ENCODE measurements at regions not wholly inside any gene's neighbourhood (a gene's known extent, or its start where the extent isn't known, plus 50 kb on each side); places are given as distances from the start of the nearest gene placed in this dataset.
"Not testable (repeated sequence)": the region's sequence is repeated elsewhere in the genome, so short reads cannot be mapped to it uniquely, and the experiment has no call there.

DNA sequence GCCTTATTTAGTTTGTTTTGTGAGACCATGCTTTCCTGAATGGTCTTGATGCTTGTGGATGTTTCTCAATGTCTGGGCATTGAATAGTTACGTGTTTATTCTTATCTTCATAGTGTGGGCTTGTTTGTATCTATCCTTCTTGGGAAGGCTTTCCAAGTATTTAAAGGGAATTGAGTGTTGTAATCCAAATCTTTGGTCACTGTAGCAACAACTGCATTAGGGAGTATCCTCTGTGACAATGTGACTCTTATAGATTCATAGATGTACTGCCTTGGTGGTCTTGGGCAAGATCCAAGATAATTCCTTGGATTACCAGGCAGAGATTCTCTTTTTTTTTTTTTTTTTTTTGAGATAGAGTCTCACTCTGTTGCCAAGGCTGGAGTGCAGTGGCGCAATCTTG, 598.4 kb downstream of the CBLN4 start:
- DNase-seq (ENCODE audit: low spot score) = no peak

DNA sequence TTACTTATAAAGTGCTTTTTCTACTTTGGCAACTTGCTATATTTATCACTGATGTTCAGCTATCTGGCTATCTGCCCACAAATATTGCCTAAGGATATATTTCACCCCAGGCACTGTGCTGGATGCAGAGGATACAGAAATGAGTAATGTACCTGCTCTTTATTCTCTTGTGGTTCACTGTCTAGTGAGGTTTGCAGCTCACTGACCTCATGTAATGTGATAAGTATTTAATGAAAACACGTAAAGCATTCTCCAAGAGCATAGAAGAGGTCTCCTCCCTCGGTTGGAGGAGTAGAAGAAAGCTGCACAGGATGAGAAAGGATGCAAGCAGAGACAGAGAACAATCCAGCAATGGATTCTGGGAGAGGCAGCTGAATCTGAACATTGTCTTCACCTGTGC, 610.7 kb downstream of the CBLN4 start:
- DNase-seq (ENCODE audit: low spot score) = no peak

GRCh38 chr20:55390791-55391190, 614.5 kb downstream of the CBLN4 start:
- DNase-seq (ENCODE audit: low spot score) = no peak

DNA sequence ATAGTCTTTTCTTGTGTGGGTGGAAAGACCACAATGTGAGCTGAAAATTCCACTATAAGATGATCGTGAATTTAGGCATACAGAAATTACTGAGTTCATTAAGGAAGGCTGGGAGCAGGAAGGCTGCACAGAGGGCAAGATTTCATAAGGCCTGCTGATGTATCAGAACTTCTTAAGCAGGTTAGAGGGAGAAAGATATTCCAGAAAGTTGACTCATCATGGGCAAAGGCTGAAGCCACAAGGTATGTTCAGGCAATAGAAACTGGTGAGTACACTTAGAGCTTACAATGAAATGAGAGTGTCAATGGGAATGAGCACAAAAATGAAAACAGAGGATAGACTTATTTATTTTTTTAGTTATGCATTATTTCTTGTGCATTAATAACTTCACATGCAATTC, 618.6 kb downstream of the CBLN4 start:
- DNase-seq (ENCODE audit: low spot score) = no peak

- DNase-seq (ENCODE audit: low spot score) = no peak
Measured at GRCh38 chr20:55375920-55376319, 629.4 kb downstream of the CBLN4 start.

GRCh38 chr20:55365745-55366144, 639.6 kb downstream of the CBLN4 start:
- no peak for DNase-seq (ENCODE audit: low spot score)

- no peak for DNase-seq (ENCODE audit: low spot score)
Measured at GRCh38 chr20:55360895-55361294, 644.4 kb downstream of the CBLN4 start.

- no peak for DNase-seq (ENCODE audit: low spot score)
Measured at GRCh38 chr20:55354720-55355119, 650.6 kb downstream of the CBLN4 start.

DNA sequence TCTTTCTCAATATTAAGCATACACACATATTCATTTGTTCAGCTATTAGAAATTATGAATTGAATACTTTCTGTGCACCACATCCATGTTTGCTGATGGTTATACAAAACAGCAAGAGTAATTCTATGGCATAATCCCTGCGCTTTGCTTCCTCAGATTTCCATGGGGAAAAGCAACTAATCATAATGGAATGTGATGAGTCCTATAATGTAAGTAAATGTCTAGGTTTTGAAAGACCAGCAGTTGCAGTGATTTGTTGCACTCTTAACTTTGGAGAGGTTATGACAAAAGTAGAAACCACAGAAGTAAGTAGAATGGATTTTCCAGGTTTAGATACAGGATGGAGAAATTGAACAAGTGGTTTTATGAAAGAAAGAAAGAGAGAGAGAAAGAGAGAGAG, 652.1 kb downstream of the CBLN4 start:
- no peak for DNase-seq (ENCODE audit: low spot score)

GRCh38 chr20:55348223-55348622, 657.1 kb downstream of the CBLN4 start:
- no peak for DNase-seq (ENCODE audit: low spot score)

- no peak for DNase-seq (ENCODE audit: low spot score)
Measured at GRCh38 chr20:55342822-55343221, 662.5 kb downstream of the CBLN4 start.

DNA sequence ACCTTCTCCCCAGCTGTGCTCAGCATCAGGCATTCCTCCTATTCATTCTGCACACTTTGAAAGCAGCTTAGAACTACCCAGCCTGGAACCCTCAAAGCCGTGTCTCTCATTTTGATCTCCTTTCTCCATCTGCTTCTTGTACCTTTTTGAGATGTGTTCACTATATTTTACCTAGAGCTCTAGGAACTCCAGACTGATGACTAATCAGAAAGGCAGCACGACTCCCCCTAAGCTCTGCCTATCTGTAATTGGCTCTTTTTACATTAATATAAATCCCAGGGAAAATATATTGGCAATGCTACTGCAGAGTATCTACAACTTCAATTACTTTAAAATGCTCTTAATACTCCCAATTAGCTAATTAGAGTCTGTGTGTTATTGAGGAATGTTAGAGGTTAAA, 671.5 kb downstream of the CBLN4 start:
- no peak for DNase-seq (ENCODE audit: low spot score)

DNA sequence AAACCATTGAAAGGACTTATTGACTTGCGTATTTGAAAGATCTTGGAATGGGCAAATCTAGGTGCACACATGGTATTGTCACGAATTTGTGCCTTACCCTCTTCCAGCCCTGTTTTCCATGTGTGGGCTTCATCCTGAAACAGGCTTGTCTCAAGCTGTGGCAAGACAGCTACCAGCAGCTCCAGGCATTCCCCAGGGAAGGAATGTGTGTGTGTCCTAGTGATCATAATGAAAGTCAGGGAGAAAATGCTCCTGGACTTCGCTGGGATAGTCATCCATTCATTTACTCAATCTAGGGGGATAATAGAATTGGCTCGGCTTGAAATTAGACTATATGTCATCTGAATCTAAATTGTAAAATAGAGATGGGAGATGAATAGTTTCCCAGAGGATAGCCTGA, 676.2 kb downstream of the CBLN4 start:
- DNase-seq (ENCODE audit: low spot score) = no peak

GRCh38 chr20:55322745-55323144, 682.6 kb downstream of the CBLN4 start:
- DNase-seq (ENCODE audit: low spot score) = no peak

GRCh38 chr20:55316753-55317152, 688.6 kb downstream of the CBLN4 start:
- no peak for DNase-seq (ENCODE audit: low spot score)

- DNase-seq (ENCODE audit: low spot score) = not testable (repeated sequence)
Measured at GRCh38 chr20:55310844-55311243, 694.5 kb downstream of the CBLN4 start.

DNA sequence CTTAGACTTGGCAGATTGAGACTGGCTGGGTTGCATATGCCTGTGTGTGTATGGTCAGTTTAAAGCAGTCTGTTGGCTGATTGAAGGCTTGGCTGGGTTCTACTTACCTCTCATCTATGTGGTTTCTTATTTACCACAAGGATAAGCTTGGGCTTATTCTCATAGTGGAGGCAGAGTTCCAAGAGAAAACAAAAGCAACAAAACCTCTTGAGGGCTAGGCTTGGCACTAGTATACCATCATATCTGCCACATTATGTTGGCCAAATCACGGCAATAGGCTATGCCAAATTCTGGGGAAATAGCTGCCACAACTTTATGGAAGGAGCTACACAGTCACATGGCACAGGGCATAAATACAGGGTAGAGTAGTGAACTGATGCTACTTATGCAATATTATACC, 714.1 kb downstream of the CBLN4 start:
- DNase-seq (ENCODE audit: low spot score) = no peak

DNA sequence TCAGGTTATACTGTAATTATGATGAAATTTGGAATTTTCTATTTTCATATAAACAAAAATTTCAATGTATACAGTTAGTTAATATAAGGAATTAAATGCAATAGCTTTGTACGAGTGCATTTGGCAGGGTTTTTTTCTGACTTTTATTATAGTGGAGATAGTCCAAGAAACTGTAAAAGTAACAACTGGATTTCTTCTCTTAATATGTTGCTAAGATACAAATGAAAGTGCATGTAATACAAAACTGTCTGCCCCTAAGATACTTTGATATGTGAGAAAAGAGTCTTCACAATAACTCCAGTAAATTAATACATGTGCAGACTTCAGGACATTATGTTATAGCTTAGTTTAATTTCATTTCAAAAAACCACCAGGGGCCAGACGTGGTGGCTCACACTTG, 721.4 kb downstream of the CBLN4 start:
- DNase-seq (ENCODE audit: low spot score) = no peak

GRCh38 chr20:55273149-55273548, 732.2 kb downstream of the CBLN4 start:
- DNase-seq (ENCODE audit: low spot score) = no peak

DNA sequence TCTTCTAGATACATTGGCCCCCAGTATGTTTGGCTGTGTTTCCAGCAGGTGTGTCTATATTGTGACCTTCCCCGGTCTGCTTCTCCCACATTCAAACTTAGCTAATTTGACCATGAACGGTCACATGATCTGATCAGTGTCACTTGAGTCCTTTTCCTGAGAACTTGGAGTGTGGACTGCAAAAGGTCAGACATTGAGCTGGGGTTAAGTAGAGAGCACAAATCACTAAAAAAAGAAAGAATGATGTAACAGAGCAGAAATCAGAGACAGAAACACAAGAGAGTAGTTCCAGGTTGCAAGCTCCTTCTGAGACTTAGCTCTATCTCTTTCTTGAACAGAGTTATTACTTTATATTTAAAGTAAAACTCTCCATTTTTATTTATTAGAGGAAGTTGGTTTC, 733.9 kb downstream of the CBLN4 start:
- DNase-seq (ENCODE audit: low spot score) = no peak

DNA sequence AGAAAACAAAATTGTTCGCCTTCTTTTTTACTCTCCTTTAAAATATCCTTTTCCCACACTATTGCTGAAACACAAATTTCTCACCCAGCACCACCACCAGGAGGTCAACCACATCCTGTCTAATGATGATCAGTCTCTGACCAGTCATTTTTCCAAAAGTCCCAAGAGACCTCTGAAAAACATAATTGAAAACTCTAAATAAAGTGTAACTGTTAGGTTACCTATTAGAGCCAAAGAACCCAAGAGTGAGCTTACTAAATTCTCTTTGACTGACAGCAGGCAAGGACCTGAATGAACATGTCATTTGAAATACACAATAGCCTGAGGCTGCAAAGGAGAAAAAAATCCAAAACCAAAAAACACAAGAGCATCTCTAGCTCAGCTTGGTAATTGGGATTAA, 735.4 kb downstream of the CBLN4 start:
- DNase-seq (ENCODE audit: low spot score) = no peak

GRCh38 chr20:55266361-55266760, 739.0 kb downstream of the CBLN4 start:
- no peak for DNase-seq (ENCODE audit: low spot score)

GRCh38 chr20:55264703-55265239, 740.5 kb downstream of the CBLN4 start:
- no peak for DNase-seq (ENCODE audit: low spot score)

DNA sequence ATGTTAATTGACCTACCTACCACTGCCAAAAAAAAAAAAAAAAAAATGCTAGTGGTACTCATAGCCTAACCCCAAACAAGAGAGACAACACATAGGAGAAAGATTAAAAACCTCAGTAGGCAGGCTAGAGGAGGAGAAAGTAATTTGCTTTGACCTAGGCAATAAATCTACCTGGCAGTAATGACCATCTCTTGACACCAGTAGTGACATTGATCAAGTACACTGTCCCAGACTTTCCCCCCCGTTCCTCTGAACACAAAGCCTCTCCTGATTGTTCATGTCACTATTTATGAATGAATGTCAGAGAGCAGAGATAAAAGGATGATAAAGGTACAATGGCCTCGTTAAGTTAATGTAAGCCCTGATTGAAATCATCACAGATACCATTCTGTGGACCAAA, 746.8 kb downstream of the CBLN4 start:
- no peak for DNase-seq (ENCODE audit: low spot score)

DNA sequence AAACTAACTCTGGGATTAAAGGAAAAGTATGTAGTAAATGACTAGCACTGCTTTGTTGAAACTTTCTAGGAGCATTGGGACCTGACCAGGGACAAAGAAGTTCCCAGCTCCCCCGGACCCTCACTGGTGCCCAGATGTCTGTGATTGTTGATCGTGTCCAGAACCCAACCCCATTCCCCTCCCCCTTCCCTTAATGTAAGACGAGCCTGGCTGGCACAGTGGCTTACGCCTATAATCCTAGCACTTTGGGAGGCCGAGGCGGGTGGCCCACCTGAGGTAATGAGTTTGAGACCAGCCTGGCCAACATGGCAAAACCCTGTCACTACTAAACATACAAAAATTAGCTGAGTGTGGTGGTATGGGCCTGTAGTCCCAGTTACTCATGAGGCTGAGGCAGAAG, 750.3 kb downstream of the CBLN4 start:
- DNase-seq (ENCODE audit: low spot score) = no peak
